ENCODE measurements at regions not wholly inside any gene's neighbourhood (a gene's known extent, or its start where the extent isn't known, plus 50 kb on each side); places are given as distances from the start of the nearest gene placed in this dataset.

- no peak for DNase-seq (ENCODE audit: low spot score)
- TF ChIP-seq, protein P1, sequence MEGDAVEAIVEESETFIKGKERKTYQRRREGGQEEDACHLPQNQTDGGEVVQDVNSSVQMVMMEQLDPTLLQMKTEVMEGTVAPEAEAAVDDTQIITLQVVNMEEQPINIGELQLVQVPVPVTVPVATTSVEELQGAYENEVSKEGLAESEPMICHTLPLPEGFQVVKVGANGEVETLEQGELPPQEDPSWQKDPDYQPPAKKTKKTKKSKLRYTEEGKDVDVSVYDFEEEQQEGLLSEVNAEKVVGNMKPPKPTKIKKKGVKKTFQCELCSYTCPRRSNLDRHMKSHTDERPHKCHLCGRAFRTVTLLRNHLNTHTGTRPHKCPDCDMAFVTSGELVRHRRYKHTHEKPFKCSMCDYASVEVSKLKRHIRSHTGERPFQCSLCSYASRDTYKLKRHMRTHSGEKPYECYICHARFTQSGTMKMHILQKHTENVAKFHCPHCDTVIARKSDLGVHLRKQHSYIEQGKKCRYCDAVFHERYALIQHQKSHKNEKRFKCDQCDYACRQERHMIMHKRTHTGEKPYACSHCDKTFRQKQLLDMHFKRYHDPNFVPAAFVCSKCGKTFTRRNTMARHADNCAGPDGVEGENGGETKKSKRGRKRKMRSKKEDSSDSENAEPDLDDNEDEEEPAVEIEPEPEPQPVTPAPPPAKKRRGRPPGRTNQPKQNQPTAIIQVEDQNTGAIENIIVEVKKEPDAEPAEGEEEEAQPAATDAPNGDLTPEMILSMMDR (IDR thresholded peaks at IDR 0.05; ENCODE audit: poor library complexity, severe bottlenecking), result no peak
Observed at GRCh38 chr13:73623281-73623680, 510.9 kb downstream of the KLF12 start.

GRCh38 chr13:73622381-73622780 is 511.8 kb downstream of the KLF12 start:
- H3K4me3 ChIP-seq (ENCODE audit: severe bottlenecking), result no peak overlapping the region
- 0 out of 2 replicates have a peak, but pooled peaks cover 3% of the 10 kb centered on the region for H3K36me3 ChIP-seq (ENCODE audit: low read depth)
- H3K9me3 ChIP-seq (ENCODE audit: severe bottlenecking), result no peaks in the 10 kb centered on the region
- TF ChIP-seq, protein P1 (IDR thresholded peaks at IDR 0.05; ENCODE audit: poor library complexity, severe bottlenecking), result no peak
- DNase-seq (ENCODE audit: low spot score) (no peak), ATAC-seq (ENCODE audit: low read depth) (no peak)
- no peaks in the 10 kb centered on the region for H3K27me3 ChIP-seq (ENCODE audit: insufficient read depth, poor library complexity, severe bottlenecking)
- H3K4me1 ChIP-seq (ENCODE audit: insufficient read depth, poor library complexity, severe bottlenecking), result peaks cover 7% of the 10 kb centered on the region
- no peak overlapping the region for H3K27ac ChIP-seq (ENCODE audit: poor library complexity, severe bottlenecking)

More at GRCh38 chr13:73623281-73623680, 510.9 kb downstream of the KLF12 start:
- Histone ChIP-seq H3K4me1 (ENCODE audit: insufficient read depth, poor library complexity, severe bottlenecking) (peaks cover 7% of the 10 kb centered on the region), H3K27me3 (ENCODE audit: insufficient read depth, poor library complexity, severe bottlenecking) (no peaks in the 10 kb centered on the region), H3K36me3 (ENCODE audit: low read depth) (0 out of 2 replicates have a peak, but pooled peaks cover 3% of the 10 kb centered on the region), H3K27ac (ENCODE audit: poor library complexity, severe bottlenecking) (no peak overlapping the region), H3K9me3 (ENCODE audit: severe bottlenecking) (no peaks in the 10 kb centered on the region), H3K4me3 (ENCODE audit: severe bottlenecking) (no peak overlapping the region)
- no peak for ATAC-seq (ENCODE audit: low read depth)

DNA sequence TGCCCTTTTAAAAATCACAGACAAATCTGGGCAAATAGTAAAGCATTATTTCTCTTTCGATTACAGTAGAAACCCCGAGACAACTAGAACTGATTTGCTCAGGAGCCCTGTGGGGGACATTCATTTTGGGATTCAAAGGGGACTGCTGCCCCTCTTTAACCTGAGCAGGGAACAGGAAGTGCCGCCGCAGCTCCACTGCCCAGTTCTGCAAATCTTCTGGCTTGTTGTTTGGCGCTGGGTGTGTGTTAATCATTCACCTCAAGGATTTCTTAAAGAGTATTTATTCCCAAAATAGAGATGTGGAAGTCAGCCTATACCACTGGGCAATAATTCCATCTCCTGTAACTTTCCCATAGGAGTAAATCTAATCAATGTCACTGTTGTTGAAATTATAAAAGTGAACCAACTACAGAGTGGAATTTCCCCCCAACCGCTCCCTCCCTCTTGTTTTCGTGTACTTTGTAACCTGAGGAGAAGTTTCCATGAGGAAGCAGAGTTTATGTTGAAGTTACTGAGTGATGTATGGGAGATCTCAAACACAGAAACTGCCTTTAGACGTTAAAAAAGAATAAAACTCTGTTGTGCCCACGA is 515.8 kb downstream of the KLF12 start:
- no peak for ATAC-seq (ENCODE audit: low read depth)
- Histone ChIP-seq H3K4me1 (ENCODE audit: insufficient read depth, poor library complexity, severe bottlenecking) (peaks cover 7% of the 10 kb centered on the region), H3K4me3 (ENCODE audit: severe bottlenecking) (no peak overlapping the region), H3K27me3 (ENCODE audit: insufficient read depth, poor library complexity, severe bottlenecking) (no peaks in the 10 kb centered on the region), H3K36me3 (ENCODE audit: low read depth) (0 out of 2 replicates have a peak, but pooled peaks cover 3% of the 10 kb centered on the region), H3K9me3 (ENCODE audit: severe bottlenecking) (no peaks in the 10 kb centered on the region), H3K27ac (ENCODE audit: poor library complexity, severe bottlenecking) (no peak overlapping the region)
- no peak for DNase-seq (ENCODE audit: low spot score)
- TF ChIP-seq, protein P1 (IDR thresholded peaks at IDR 0.05; ENCODE audit: poor library complexity, severe bottlenecking), result no peak

DNA sequence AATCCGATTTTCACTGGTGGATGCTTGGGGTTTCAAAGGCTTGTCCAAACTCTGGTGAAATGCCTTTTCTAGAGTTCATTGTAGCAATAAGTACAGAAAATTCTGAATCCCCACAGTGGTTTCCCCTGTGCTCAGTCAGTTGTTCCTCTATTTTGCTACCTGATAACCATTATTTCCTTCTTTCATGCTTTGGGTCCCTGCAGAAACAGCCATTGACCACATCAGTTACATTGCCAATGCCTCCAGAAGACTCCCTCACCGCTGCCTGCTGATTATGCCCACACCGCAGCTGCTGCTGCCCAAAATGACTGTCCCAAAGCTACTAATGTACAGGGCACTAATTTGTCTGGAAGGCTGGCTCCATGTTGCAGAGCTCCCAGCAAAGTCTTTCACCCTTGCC is 517.3 kb downstream of the KLF12 start:
- no peak overlapping the region for H3K4me3 ChIP-seq (ENCODE audit: severe bottlenecking)
- H3K4me1 ChIP-seq (ENCODE audit: insufficient read depth, poor library complexity, severe bottlenecking), result peaks cover 8% of the 10 kb centered on the region
- ATAC-seq (ENCODE audit: low read depth) (no peak), DNase-seq (ENCODE audit: low spot score) (no peak)
- no peaks in the 10 kb centered on the region for H3K9me3 ChIP-seq (ENCODE audit: severe bottlenecking)
- H3K36me3 ChIP-seq (ENCODE audit: low read depth), result 0 out of 2 replicates have a peak, but pooled peaks cover 3% of the 10 kb centered on the region
- H3K27me3 ChIP-seq (ENCODE audit: insufficient read depth, poor library complexity, severe bottlenecking), result no peaks in the 10 kb centered on the region
- TF ChIP-seq, protein P1 (IDR thresholded peaks at IDR 0.05; ENCODE audit: poor library complexity, severe bottlenecking), result no peak
- no peak overlapping the region for H3K27ac ChIP-seq (ENCODE audit: poor library complexity, severe bottlenecking)
